ENCODE measurements at regions not wholly inside any gene's neighbourhood (a gene's known extent, or its start where the extent isn't known, plus 50 kb on each side); places are given as distances from the start of the nearest gene placed in this dataset.

- Histone ChIP-seq H3K36me3 (no peaks in the 10 kb centered on the region), H3K27me3 (no peaks in the 10 kb centered on the region), H3K4me3 (no peak overlapping the region), H3K4me1 (no peaks in the 10 kb centered on the region), H3K27ac (no peak overlapping the region), H3K9me3 (no peaks in the 10 kb centered on the region)
- TF ChIP-seq CTCF (IDR thresholded peaks at IDR 0.05) = no peak
- no peak for TF ChIP-seq POLR2A (IDR thresholded peaks at IDR 0.05)
- DNase-seq = no peak
These were observed 1511.2 kb downstream of the FAM181B start for GRCh38 chr11:81222491-81222890.

GRCh38 chr11:81220146-81220895, 1513.3 kb downstream of the FAM181B start:
- Histone ChIP-seq H3K4me3 (no peak overlapping the region), H3K9me3 (no peaks in the 10 kb centered on the region), H3K27ac (no peak overlapping the region), H3K27me3 (no peaks in the 10 kb centered on the region), H3K36me3 (no peaks in the 10 kb centered on the region), H3K4me1 (no peaks in the 10 kb centered on the region)
- no peak for TF ChIP-seq POLR2A (IDR thresholded peaks at IDR 0.05)
- no peak for TF ChIP-seq CTCF (IDR thresholded peaks at IDR 0.05)
- no peak for DNase-seq

- no peaks in the 10 kb centered on the region for H3K36me3 ChIP-seq
- H3K4me3 ChIP-seq = no peak overlapping the region
- no peaks in the 10 kb centered on the region for H3K4me1 ChIP-seq
- H3K9me3 ChIP-seq = no peaks in the 10 kb centered on the region
- TF ChIP-seq POLR2A (IDR thresholded peaks at IDR 0.05) = no peak
- TF ChIP-seq CTCF (IDR thresholded peaks at IDR 0.05) = no peak
- no peak for DNase-seq
- H3K27ac ChIP-seq = no peak overlapping the region
- H3K27me3 ChIP-seq = no peaks in the 10 kb centered on the region
These were observed 1514.0 kb downstream of the FAM181B start for GRCh38 chr11:81219661-81220060.

GRCh38 chr11:81218440-81218839, 1515.2 kb downstream of the FAM181B start:
- Histone ChIP-seq H3K27me3 (no peaks in the 10 kb centered on the region), H3K27ac (no peak overlapping the region), H3K4me1 (no peaks in the 10 kb centered on the region), H3K4me3 (no peak overlapping the region), H3K9me3 (no peaks in the 10 kb centered on the region), H3K36me3 (no peaks in the 10 kb centered on the region)
- TF ChIP-seq POLR2A (IDR thresholded peaks at IDR 0.05) (no peak), CTCF (IDR thresholded peaks at IDR 0.05) (no peak)
- no peak for DNase-seq

GRCh38 chr11:81211050-81211449, 1522.6 kb downstream of the FAM181B start:
- no peak for DNase-seq
- TF ChIP-seq POLR2A (IDR thresholded peaks at IDR 0.05) (no peak), CTCF (IDR thresholded peaks at IDR 0.05) (no peak)
- H3K36me3 ChIP-seq = no peaks in the 10 kb centered on the region
- peaks cover 0 to 4% (median 0%) of the 10 kb centered on the region in 4 donors for H3K9me3 ChIP-seq
- H3K27me3 ChIP-seq = no peaks in the 10 kb centered on the region
- H3K4me1 ChIP-seq = no peaks in the 10 kb centered on the region
- no peak overlapping the region for H3K4me3 ChIP-seq
- H3K27ac ChIP-seq = no peak overlapping the region

All from Peyer's patch (tissue), 4 donors.